Renal pelvis (tissue), 1 donor: ENCODE measurements at regions not wholly inside any gene's neighbourhood (a gene's known extent, or its start where the extent isn't known, plus 50 kb on each side); places are given as distances from the start of the nearest gene placed in this dataset.
"Not testable (repeated sequence)": the region's sequence is repeated elsewhere in the genome, so short reads cannot be mapped to it uniquely, and the experiment has no call there.

Experiments
- DNase-seq: peaks from one replicate; pipeline ENCODE4 v3.0.0-alpha.2; 2013

GRCh38 chr10:90274721-90275468 lies 573.5 kb downstream of the KIF20B start:
- no peak for DNase-seq

- DNase-seq = peak; percentile 30
Observed at GRCh38 chr10:90276894-90277475, 575.6 kb downstream of the KIF20B start.

GRCh38 chr10:90286406-90286805 lies 571.4 kb downstream of the HTR7 start:
- DNase-seq = no peak

- no peak for DNase-seq
Observed at GRCh38 chr10:90286941-90287340, 570.9 kb downstream of the HTR7 start.

- DNase-seq = no peak
Observed at GRCh38 chr10:90288391-90288933, 569.4 kb downstream of the HTR7 start.

GRCh38 chr10:90289037-90289436 lies 568.8 kb downstream of the HTR7 start:
- no peak for DNase-seq

GRCh38 chr10:90293616-90294015 lies 564.2 kb downstream of the HTR7 start:
- DNase-seq = no peak

GRCh38 chr10:90294821-90295540 lies 562.9 kb downstream of the HTR7 start:
- not testable (repeated sequence) for DNase-seq

- DNase-seq = not testable (repeated sequence)
Observed at GRCh38 chr10:90302031-90302430, 555.8 kb downstream of the HTR7 start.

GRCh38 chr10:90302758-90303481 lies 554.9 kb downstream of the HTR7 start:
- no peak for DNase-seq

GRCh38 chr10:90304533-90304932 lies 553.3 kb downstream of the HTR7 start:
- DNase-seq = no peak

- peak; percentile 74 for DNase-seq
Observed at GRCh38 chr10:90306187-90306586, 551.7 kb downstream of the HTR7 start.

- DNase-seq = no peak
Observed at GRCh38 chr10:90308223-90308622, 549.6 kb downstream of the HTR7 start.

GRCh38 chr10:90313576-90314325 lies 544.1 kb downstream of the HTR7 start:
- DNase-seq = no peak

- no peak for DNase-seq
Observed at GRCh38 chr10:90314718-90315117, 543.1 kb downstream of the HTR7 start.

GRCh38 chr10:90317172-90317571 lies 540.7 kb downstream of the HTR7 start:
- no peak for DNase-seq

- no peak for DNase-seq
Observed at GRCh38 chr10:90318659-90319058, 539.2 kb downstream of the HTR7 start.

- no peak for DNase-seq
Observed at GRCh38 chr10:90319188-90319914, 538.5 kb downstream of the HTR7 start.

- no peak for DNase-seq
Observed at GRCh38 chr10:90321132-90321816, 536.6 kb downstream of the HTR7 start.
